Activated naive CD4-positive, alpha-beta T cell treated with anti-CD3 and anti-CD28 coated beads, Interleukin-2, amount 50 U/mL, for 24 hours (primary cell): ENCODE measurements at regions not wholly inside any gene's neighbourhood (a gene's known extent, or its start where the extent isn't known, plus 50 kb on each side); places are given as distances from the start of the nearest gene placed in this dataset.

ENCODE experiments used
- H3K27ac Mint-ChIP-seq: one replicate; pipeline ENCODE4 v1.8.0; 2021; ENCODE audit warnings: mild to moderate bottlenecking, mixed read lengths
- H3K27me3 Mint-ChIP-seq: one replicate; pipeline ENCODE4 v1.8.0; 2021; ENCODE audit warnings: mixed read lengths
- H3K36me3 Mint-ChIP-seq: one replicate; pipeline ENCODE4 v1.8.0; 2021; ENCODE audit warnings: mixed read lengths
- H3K4me1 Mint-ChIP-seq: one replicate; pipeline ENCODE4 v1.8.0; 2021; ENCODE audit warnings: mixed read lengths
- H3K4me3 Mint-ChIP-seq: one replicate; pipeline ENCODE4 v1.8.0; 2021; ENCODE audit warnings: mild to moderate bottlenecking, mixed read lengths
- H3K9me3 Mint-ChIP-seq: one replicate; pipeline ENCODE4 v1.8.0; 2021; ENCODE audit warnings: mixed read lengths

- Mint-ChIP-seq H3K36me3 (no peaks in the 10 kb centered on the region), H3K4me3 (no peak overlapping the region), H3K27ac (no peak overlapping the region), H3K27me3 (peaks cover 35% of the 10 kb centered on the region), H3K4me1 (no peaks in the 10 kb centered on the region), H3K9me3 (no peaks in the 10 kb centered on the region)
Observed at GRCh38 chr20:39107741-39108140, 145.6 kb downstream of the DHX35 start.

GRCh38 chr20:39106791-39107190, 144.6 kb downstream of the DHX35 start:
- no peak overlapping the region for H3K27ac Mint-ChIP-seq
- peaks cover 30% of the 10 kb centered on the region for H3K27me3 Mint-ChIP-seq
- H3K4me3 Mint-ChIP-seq: no peak overlapping the region
- H3K4me1 Mint-ChIP-seq: no peaks in the 10 kb centered on the region
- H3K9me3 Mint-ChIP-seq: no peaks in the 10 kb centered on the region
- no peaks in the 10 kb centered on the region for H3K36me3 Mint-ChIP-seq

GRCh38 chr20:39105551-39105950, 143.4 kb downstream of the DHX35 start:
- Mint-ChIP-seq H3K4me3 (no peak overlapping the region), H3K9me3 (no peaks in the 10 kb centered on the region), H3K27me3 (peaks cover 28% of the 10 kb centered on the region), H3K36me3 (no peaks in the 10 kb centered on the region), H3K4me1 (no peaks in the 10 kb centered on the region), H3K27ac (no peak overlapping the region)

- H3K27me3 Mint-ChIP-seq: peaks cover 25% of the 10 kb centered on the region
- H3K36me3 Mint-ChIP-seq: no peaks in the 10 kb centered on the region
- no peak overlapping the region for H3K4me3 Mint-ChIP-seq
- H3K9me3 Mint-ChIP-seq: no peaks in the 10 kb centered on the region
- H3K4me1 Mint-ChIP-seq: no peaks in the 10 kb centered on the region
- no peak overlapping the region for H3K27ac Mint-ChIP-seq
Observed at GRCh38 chr20:39103732-39104131, 141.6 kb downstream of the DHX35 start.

GRCh38 chr20:39103305-39103704, 141.2 kb downstream of the DHX35 start:
- Mint-ChIP-seq H3K4me1 (no peaks in the 10 kb centered on the region), H3K36me3 (no peaks in the 10 kb centered on the region), H3K27me3 (peaks cover 25% of the 10 kb centered on the region), H3K4me3 (no peak overlapping the region), H3K9me3 (no peaks in the 10 kb centered on the region), H3K27ac (no peak overlapping the region)

- Mint-ChIP-seq H3K36me3 (no peaks in the 10 kb centered on the region), H3K27ac (no peak overlapping the region), H3K9me3 (no peaks in the 10 kb centered on the region), H3K4me1 (no peaks in the 10 kb centered on the region), H3K27me3 (peaks cover 24% of the 10 kb centered on the region), H3K4me3 (no peak overlapping the region)
Observed at GRCh38 chr20:39101895-39102294, 139.8 kb downstream of the DHX35 start.

GRCh38 chr20:39100691-39101090, 138.5 kb downstream of the DHX35 start:
- H3K4me3 Mint-ChIP-seq: no peak overlapping the region
- H3K27me3 Mint-ChIP-seq: peaks cover 16% of the 10 kb centered on the region
- no peaks in the 10 kb centered on the region for H3K9me3 Mint-ChIP-seq
- H3K4me1 Mint-ChIP-seq: no peaks in the 10 kb centered on the region
- no peaks in the 10 kb centered on the region for H3K36me3 Mint-ChIP-seq
- H3K27ac Mint-ChIP-seq: no peak overlapping the region

- Mint-ChIP-seq H3K4me3 (no peak overlapping the region), H3K9me3 (no peaks in the 10 kb centered on the region), H3K27me3 (peaks cover 13% of the 10 kb centered on the region), H3K4me1 (no peaks in the 10 kb centered on the region), H3K27ac (no peak overlapping the region), H3K36me3 (no peaks in the 10 kb centered on the region)
Observed at GRCh38 chr20:39097889-39098288, 135.7 kb downstream of the DHX35 start.

GRCh38 chr20:39095870-39096269, 133.7 kb downstream of the DHX35 start:
- H3K27me3 Mint-ChIP-seq: peaks cover 7% of the 10 kb centered on the region
- no peaks in the 10 kb centered on the region for H3K9me3 Mint-ChIP-seq
- no peak overlapping the region for H3K4me3 Mint-ChIP-seq
- no peak overlapping the region for H3K27ac Mint-ChIP-seq
- H3K4me1 Mint-ChIP-seq: no peaks in the 10 kb centered on the region
- H3K36me3 Mint-ChIP-seq: no peaks in the 10 kb centered on the region

GRCh38 chr20:39094391-39094790, 132.2 kb downstream of the DHX35 start:
- Mint-ChIP-seq H3K27ac (no peak overlapping the region), H3K4me3 (no peak overlapping the region), H3K4me1 (peaks cover 3% of the 10 kb centered on the region), H3K36me3 (no peaks in the 10 kb centered on the region), H3K9me3 (no peaks in the 10 kb centered on the region), H3K27me3 (peaks cover 4% of the 10 kb centered on the region)

- Mint-ChIP-seq H3K4me3 (no peak overlapping the region), H3K27me3 (peaks cover 4% of the 10 kb centered on the region), H3K36me3 (no peaks in the 10 kb centered on the region), H3K4me1 (peaks cover 5% of the 10 kb centered on the region), H3K9me3 (no peaks in the 10 kb centered on the region), H3K27ac (no peak overlapping the region)
Observed at GRCh38 chr20:39092733-39093410, 130.7 kb downstream of the DHX35 start.

- no peaks in the 10 kb centered on the region for H3K9me3 Mint-ChIP-seq
- no peak overlapping the region for H3K4me3 Mint-ChIP-seq
- H3K36me3 Mint-ChIP-seq: no peaks in the 10 kb centered on the region
- no peak overlapping the region for H3K27ac Mint-ChIP-seq
- H3K27me3 Mint-ChIP-seq: peaks cover 6% of the 10 kb centered on the region
- H3K4me1 Mint-ChIP-seq: peaks cover 5% of the 10 kb centered on the region
Observed at GRCh38 chr20:39090906-39091305, 128.8 kb downstream of the DHX35 start.

- Mint-ChIP-seq H3K36me3 (no peaks in the 10 kb centered on the region), H3K9me3 (no peaks in the 10 kb centered on the region), H3K4me1 (peaks cover 5% of the 10 kb centered on the region), H3K27me3 (peaks cover 6% of the 10 kb centered on the region), H3K27ac (no peak overlapping the region), H3K4me3 (no peak overlapping the region)
Observed at GRCh38 chr20:39089797-39090196, 127.7 kb downstream of the DHX35 start.
